Brain microvascular endothelial cell (primary cell): ENCODE measurements at regions not wholly inside any gene's neighbourhood (a gene's known extent, or its start where the extent isn't known, plus 50 kb on each side); places are given as distances from the start of the nearest gene placed in this dataset.
"Not testable (repeated sequence)": the region's sequence is repeated elsewhere in the genome, so short reads cannot be mapped to it uniquely, and the experiment has no call there.

Source experiments
- DNase-seq: peaks from one replicate; pipeline ENCODE4 v3.0.0-alpha.2; 2020
- H3K27ac ChIP-seq: fragments of 250-450 bp; sonication (Bioruptor Pico); 2 replicates; pipeline ENCODE4 v1.5.1; 2020; ENCODE audit warnings: mild to moderate bottlenecking, moderate library complexity
- H3K27me3 ChIP-seq: fragments of 250-450 bp; sonication (Bioruptor Pico); replicated peaks from 2 replicates; pipeline ENCODE4 v1.5.1; 2020; ENCODE audit warnings: mild to moderate bottlenecking
- H3K36me3 ChIP-seq: fragments of 250-450 bp; sonication (Bioruptor Pico); replicated peaks from 2 replicates; pipeline ENCODE4 v1.5.1; 2020; ENCODE audit warnings: mild to moderate bottlenecking
- H3K4me3 ChIP-seq: 2 replicates; pipeline ENCODE4 v1.5.1; 2011; ENCODE audit warnings: low read depth, mild to moderate bottlenecking, control low read depth, low read length, moderate library complexity
- CTCF ChIP-seq: IDR thresholded peaks from 2 replicates; pipeline ENCODE4 v1.5.1; 2011; ENCODE audit warnings: low read depth, mild to moderate bottlenecking, moderate library complexity, low read length, control low read depth, inconsistent platforms; ENCODE audit errors: missing control alignments
- in situ Hi-C: cut with HindIII; loops from 2 replicates; pipeline ENCODE4 v1.10.0; 2017; ENCODE audit warnings: low sequenced_read_pairs, low pct_ligation_motif_present

DNA sequence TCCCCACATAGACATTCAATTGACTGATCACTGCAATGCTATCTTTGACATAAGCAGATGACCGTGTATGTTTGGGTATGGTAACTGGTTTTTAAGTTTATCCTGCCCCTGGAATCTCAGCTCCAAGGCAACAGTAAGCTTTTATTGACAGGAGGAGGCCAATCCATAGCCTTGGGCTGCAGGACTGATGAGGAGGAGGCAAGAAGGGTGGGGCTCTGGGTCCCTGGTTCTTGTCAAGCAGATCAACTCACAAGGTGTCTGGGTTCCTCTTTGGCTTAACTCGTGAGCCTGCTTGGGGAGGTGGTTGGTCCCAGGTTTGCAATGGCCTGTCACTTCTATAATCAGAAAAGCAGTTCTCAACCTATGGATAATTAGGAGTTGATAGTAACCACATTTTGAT is 113.2 kb upstream of the STX18 start:
- H3K4me3 ChIP-seq: no peak overlapping the region
- no peak overlapping the region for H3K27ac ChIP-seq
- H3K27me3 ChIP-seq: no peaks in the 10 kb centered on the region
- no peak for DNase-seq
- in situ Hi-C loops: no loop called here
- TF ChIP-seq CTCF: no peak
- no peaks in the 10 kb centered on the region for H3K36me3 ChIP-seq

GRCh38 chr4:4651811-4652755 is 110.2 kb upstream of the STX18 start:
- H3K36me3 ChIP-seq: no peaks in the 10 kb centered on the region
- in situ Hi-C loops: no loop called here
- no peaks in the 10 kb centered on the region for H3K27me3 ChIP-seq
- H3K27ac ChIP-seq: no peak overlapping the region
- no peak overlapping the region for H3K4me3 ChIP-seq
- no peak for TF ChIP-seq CTCF
- no peak for DNase-seq

DNA sequence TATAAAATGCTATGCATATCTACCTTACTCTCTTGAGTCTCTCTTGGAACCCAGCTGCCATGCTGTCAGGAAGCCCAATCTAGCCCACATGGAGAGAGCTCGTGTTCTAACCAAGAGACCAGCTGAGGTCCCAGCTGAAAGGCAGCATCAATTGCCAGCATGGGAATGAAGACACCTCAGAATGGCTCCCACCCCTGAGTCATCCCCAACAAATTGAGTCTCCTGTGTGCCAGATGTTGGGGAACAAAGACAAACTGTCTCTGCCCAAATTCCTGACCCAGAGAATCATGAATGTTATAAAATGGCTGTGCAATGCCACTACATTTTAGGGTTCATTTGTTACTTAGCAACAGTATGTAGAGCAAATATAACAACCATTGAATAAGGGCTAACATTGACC is 105.2 kb upstream of the STX18 start:
- Histone ChIP-seq H3K27me3 (no peaks in the 10 kb centered on the region), H3K4me3 (no peak overlapping the region), H3K27ac (no peak overlapping the region), H3K36me3 (no peaks in the 10 kb centered on the region)
- no peak for TF ChIP-seq CTCF
- in situ Hi-C loops: no loop called here
- no peak for DNase-seq

GRCh38 chr4:4645743-4646142 is 103.9 kb upstream of the STX18 start:
- no peak for TF ChIP-seq CTCF
- Histone ChIP-seq H3K27ac (no peak overlapping the region), H3K27me3 (no peaks in the 10 kb centered on the region), H3K36me3 (no peaks in the 10 kb centered on the region), H3K4me3 (no peak overlapping the region)
- no peak for DNase-seq
- in situ Hi-C loops: no loop called here

GRCh38 chr4:4644277-4644676 is 102.4 kb upstream of the STX18 start:
- H3K4me3 ChIP-seq, in situ Hi-C loops, H3K27ac ChIP-seq: not testable (repeated sequence)

DNA sequence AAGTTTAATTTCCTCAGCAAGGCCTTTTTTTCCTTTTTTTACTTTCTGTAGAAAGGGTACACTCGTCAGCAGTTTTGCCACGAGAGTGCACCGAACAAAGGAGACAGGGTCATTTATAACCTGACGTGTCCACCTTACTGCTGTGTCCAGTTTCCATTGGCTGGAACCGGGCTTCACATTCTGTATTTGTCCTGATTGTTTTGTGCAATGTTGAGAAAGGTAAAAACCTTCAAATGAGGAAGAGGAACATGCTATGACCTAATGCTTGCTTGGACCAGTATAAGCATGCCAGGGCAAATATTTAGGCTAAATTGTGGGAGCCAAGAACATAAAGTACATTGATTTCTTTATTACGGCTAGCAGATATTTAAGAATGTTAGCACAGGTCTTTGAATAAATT is 101.9 kb upstream of the STX18 start:
- H3K36me3 ChIP-seq, in situ Hi-C loops, H3K27me3 ChIP-seq, H3K27ac ChIP-seq, DNase-seq, H3K4me3 ChIP-seq: not testable (repeated sequence)

More at GRCh38 chr4:4644277-4644676, 102.4 kb upstream of the STX18 start:
- not testable (repeated sequence) for H3K27me3 ChIP-seq, H3K36me3 ChIP-seq, DNase-seq

DNA sequence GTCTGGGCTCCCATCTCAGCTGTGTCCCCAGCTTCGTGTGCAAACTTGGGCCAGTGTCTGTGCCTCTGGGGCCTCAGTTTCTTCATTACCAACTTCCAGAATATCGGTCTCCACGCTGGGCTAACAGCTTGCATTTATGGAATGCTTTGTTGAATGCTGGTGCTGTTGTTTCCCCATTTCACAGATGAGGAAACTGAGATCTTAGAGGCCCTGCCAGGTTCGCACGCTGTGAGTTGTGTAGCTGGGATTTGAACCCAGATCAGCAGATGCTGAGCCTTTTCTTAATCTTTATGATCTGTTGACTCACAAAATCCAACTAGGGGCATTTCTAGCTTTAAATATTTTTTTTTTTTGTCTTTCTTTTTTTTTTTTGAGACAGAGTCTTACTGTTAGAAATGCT is 101.5 kb upstream of the STX18 start:
- Histone ChIP-seq H3K4me3 (no peak overlapping the region), H3K27me3 (no peaks in the 10 kb centered on the region), H3K36me3 (no peaks in the 10 kb centered on the region), H3K27ac (no peak overlapping the region)
- TF ChIP-seq CTCF: no peak
- no peak for DNase-seq
- in situ Hi-C loops: no loop called here
